Endothelial cell of umbilical vein (primary cell): ENCODE measurements at regions not wholly inside any gene's neighbourhood (a gene's known extent, or its start where the extent isn't known, plus 50 kb on each side); places are given as distances from the start of the nearest gene placed in this dataset.

Source experiments
- BruUV-seq: library from RNA; stranded (reverse); fragments of 400-500 nt; replicated peaks from 2 replicates; lab custom pipeline; 2021; lab: Mats Ljungman, UMichigan
- CTCF ChIA-PET: fragments of 300-600, 350-600 bp; sonication (Branson Sonifier 250); formaldehyde crosslinking; loops from one replicate; lab custom pipeline; 2021; ENCODE audit warnings: antibody characterized with exemption, inconsistent platforms; lab: Charles Lee
- POLR2A ChIA-PET: fragments of 300-600, 350-600 bp; sonication (Branson Sonifier 250); formaldehyde crosslinking; loops from one replicate; lab custom pipeline; 2021; ENCODE audit warnings: antibody characterized with exemption, inconsistent platforms; lab: Charles Lee
- DNase-seq: peaks from one replicate; pipeline ENCODE4 v3.0.0-alpha.2; 2011; ENCODE audit warnings: low read depth, low spot score
- FAIRE-seq: peaks from 2 replicates; lab custom pipeline; 2011; peaks lifted over from hg19 to GRCh38; lab: Jason Lieb, UNC
- H2AFZ ChIP-seq: 2 replicates; pipeline ENCODE4 v1.6.0; 2012; ENCODE audit warnings: low read depth, low read length, control low read depth, inconsistent platforms
- H3K27ac ChIP-seq: 2 replicates; pipeline ENCODE4 v1.5.1; 2011; ENCODE audit warnings: low read depth, mild to moderate bottlenecking, control low read depth, low read length, moderate library complexity; ENCODE audit not compliant: insufficient read depth
- H3K27me3 ChIP-seq, 2 experiments: 2 replicates each; pipeline versions ENCODE4 v1.6.0 to v1.6.1; 2011; ENCODE audit warnings: low read length in 2 of 2, mixed read lengths in 1 of 2; ENCODE audit not compliant: control insufficient read depth in 2 of 2, insufficient read depth in 2 of 2
- H3K36me3 ChIP-seq, 2 experiments: 2 replicates in 1 of 2; 3 replicates in 1 of 2; pipeline ENCODE4 v1.5.1; 2011; ENCODE audit warnings: low read length in 2 of 2, mild to moderate bottlenecking in 1 of 2, moderate library complexity in 1 of 2; ENCODE audit not compliant: control insufficient read depth in 2 of 2, insufficient read depth in 2 of 2; ENCODE audit errors: extremely low read depth in 1 of 2
- H3K4me1 ChIP-seq: 3 replicates; pipeline ENCODE4 v1.5.1; 2011; ENCODE audit warnings: mild to moderate bottlenecking, low read length; ENCODE audit not compliant: control insufficient read depth, insufficient read depth; ENCODE audit errors: extremely low read depth
- H3K4me2 ChIP-seq: 2 replicates; pipeline ENCODE4 v1.6.1; 2011; ENCODE audit warnings: low read length, control low read depth, mixed read lengths; ENCODE audit not compliant: insufficient read depth
- H3K4me3 ChIP-seq, 3 experiments: fragments of 200-600 bp in 1 of 3; sonication (generic), shearing (Covaris generic) in 1 of 3; replicated peaks in 1 of 3; 2 replicates each; pipeline ENCODE4 v1.5.1; 2011 to 2016; ENCODE audit warnings: control low read depth in 3 of 3, low read length in 3 of 3, mild to moderate bottlenecking in 2 of 3, inconsistent platforms in 1 of 3, low read depth in 1 of 3, moderate library complexity in 1 of 3; ENCODE audit not compliant: insufficient read depth in 1 of 3
- H3K79me2 ChIP-seq: 2 replicates; pipeline ENCODE4 v1.6.0; 2012; ENCODE audit warnings: low read length, inconsistent platforms; ENCODE audit not compliant: control insufficient read depth, insufficient read depth
- H3K9ac ChIP-seq: replicated peaks from 2 replicates; pipeline ENCODE3; 2011; ENCODE audit warnings: low read length, control low read depth; ENCODE audit not compliant: insufficient read depth; ENCODE audit errors: extremely low read depth
- H3K9me1 ChIP-seq: replicated peaks from 3 replicates; pipeline ENCODE4 v1.6.0; 2011; ENCODE audit warnings: mild to moderate bottlenecking, low read length; ENCODE audit not compliant: control insufficient read depth, insufficient read depth; ENCODE audit errors: extremely low read depth
- H3K9me3 ChIP-seq: replicated peaks from 2 replicates; pipeline ENCODE4 v1.5.1; 2012; ENCODE audit warnings: low read length, inconsistent platforms; ENCODE audit not compliant: control insufficient read depth, insufficient read depth
- H4K20me1 ChIP-seq: replicated peaks from 2 replicates; pipeline ENCODE3; 2011; ENCODE audit warnings: mild to moderate bottlenecking, low read length; ENCODE audit not compliant: control insufficient read depth, insufficient read depth; ENCODE audit errors: extremely low read depth
- EZH2 ChIP-seq: IDR thresholded peaks from 2 replicates; pipeline ENCODE4 v1.6.1; 2012; ENCODE audit warnings: borderline replicate concordance, low read depth, mild to moderate bottlenecking, moderate library complexity, low read length, inconsistent platforms; ENCODE audit not compliant: severe bottlenecking
- FOS ChIP-seq: IDR thresholded peaks from 2 replicates; pipeline ENCODE4 v1.6.1; 2011; ENCODE audit warnings: mild to moderate bottlenecking, low read length, moderate library complexity, borderline replicate concordance; ENCODE audit not compliant: insufficient read depth
- GATA2 ChIP-seq: IDR thresholded peaks from 2 replicates; pipeline ENCODE4 v1.7.0; 2011; ENCODE audit warnings: low read depth, mild to moderate bottlenecking, moderate library complexity, mixed read lengths, low read length; ENCODE audit not compliant: insufficient read length, insufficient read depth
- JUN ChIP-seq: IDR thresholded peaks from 2 replicates; pipeline ENCODE4 v1.6.1; 2011; ENCODE audit warnings: borderline replicate concordance, low read depth; ENCODE audit not compliant: insufficient read length, insufficient read depth
- MYC ChIP-seq: IDR thresholded peaks from one replicate; pipeline ENCODE4 v1.6.1; 2011; ENCODE audit warnings: mild to moderate bottlenecking, low read depth, low read length
- POLR2A ChIP-seq: IDR thresholded peaks from 2 replicates; pipeline ENCODE4 v1.6.1; 2012; ENCODE audit warnings: low read depth, mild to moderate bottlenecking, control low read depth, low read length
- POLR2AphosphoS5 ChIP-seq: IDR thresholded peaks from 2 replicates; pipeline ENCODE4 v1.6.1; 2012; ENCODE audit warnings: low read depth, mild to moderate bottlenecking, control low read depth, low read length, moderate library complexity; ENCODE audit not compliant: insufficient read depth
- dilution Hi-C: fragments of 300-500 bp; cut with MboI; formaldehyde crosslinking; loops from one replicate; pipeline ENCODE4 v1.15.0; 2019; ENCODE audit warnings: low sequenced_read_pairs; ENCODE audit not compliant: extremely low pct_ligation_motif_present
- intact Hi-C: fragments of 100-400 bp; cut with micrococcal nuclease; formaldehyde crosslinking; loops from one replicate; pipeline ENCODE4 v1.10.0; 2022
- TF ChIP-seq, protein P1 (sequence below): IDR thresholded peaks from 2 replicates; pipeline ENCODE4 v1.6.1; 2011; ENCODE audit not compliant: insufficient read depth, insufficient read length
- TF ChIP-seq, protein P2 (sequence below), 2 donors: IDR thresholded peaks; 1 replicate in 1 of 2; 2 replicates in 1 of 2; pipeline ENCODE4 v1.5.1; 2011; ENCODE audit warnings: low read length in 2 of 2, mild to moderate bottlenecking in 2 of 2, moderate library complexity in 2 of 2, control low read depth in 1 of 2, inconsistent platforms in 1 of 2, low read depth in 1 of 2; ENCODE audit not compliant: insufficient read depth in 1 of 2; ENCODE audit errors: extremely low read depth in 1 of 2

GRCh38 chr9:78169125-78169524 is 66.8 kb upstream of the CEP78 start:
- Histone ChIP-seq H4K20me1 (no peaks in the 10 kb centered on the region), H3K4me2 (no peak overlapping the region), H3K4me3 (no peak overlapping the region), H3K9ac (no peak overlapping the region), H2AFZ (no peak overlapping the region), H3K4me1 (no peaks in the 10 kb centered on the region), H3K27me3 (peaks cover 0 to 5% of the 10 kb centered on the region in 2 experiments), H3K27ac (no peak overlapping the region), H3K79me2 (no peaks in the 10 kb centered on the region), H3K9me3 (no peaks in the 10 kb centered on the region), H3K9me1 (no peaks in the 10 kb centered on the region), H3K36me3 (no peaks in the 10 kb centered on the region)
- no peak for DNase-seq
- no TSS peak for BruUV-seq
- dilution Hi-C loops (no loop called here), intact Hi-C loops (no loop called here)
- no peak for FAIRE-seq
- ChIA-PET CTCF (no interaction called here), POLR2A (no interaction called here)
- TF ChIP-seq GATA2 (no peak), POLR2A (no peak), POLR2AphosphoS5 (no peak), MYC (no peak), JUN (no peak), FOS (no peak), EZH2 (no peak)
- TF ChIP-seq, protein P1, sequence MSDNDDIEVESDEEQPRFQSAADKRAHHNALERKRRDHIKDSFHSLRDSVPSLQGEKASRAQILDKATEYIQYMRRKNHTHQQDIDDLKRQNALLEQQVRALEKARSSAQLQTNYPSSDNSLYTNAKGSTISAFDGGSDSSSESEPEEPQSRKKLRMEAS = no peak
- TF ChIP-seq, protein P2, sequence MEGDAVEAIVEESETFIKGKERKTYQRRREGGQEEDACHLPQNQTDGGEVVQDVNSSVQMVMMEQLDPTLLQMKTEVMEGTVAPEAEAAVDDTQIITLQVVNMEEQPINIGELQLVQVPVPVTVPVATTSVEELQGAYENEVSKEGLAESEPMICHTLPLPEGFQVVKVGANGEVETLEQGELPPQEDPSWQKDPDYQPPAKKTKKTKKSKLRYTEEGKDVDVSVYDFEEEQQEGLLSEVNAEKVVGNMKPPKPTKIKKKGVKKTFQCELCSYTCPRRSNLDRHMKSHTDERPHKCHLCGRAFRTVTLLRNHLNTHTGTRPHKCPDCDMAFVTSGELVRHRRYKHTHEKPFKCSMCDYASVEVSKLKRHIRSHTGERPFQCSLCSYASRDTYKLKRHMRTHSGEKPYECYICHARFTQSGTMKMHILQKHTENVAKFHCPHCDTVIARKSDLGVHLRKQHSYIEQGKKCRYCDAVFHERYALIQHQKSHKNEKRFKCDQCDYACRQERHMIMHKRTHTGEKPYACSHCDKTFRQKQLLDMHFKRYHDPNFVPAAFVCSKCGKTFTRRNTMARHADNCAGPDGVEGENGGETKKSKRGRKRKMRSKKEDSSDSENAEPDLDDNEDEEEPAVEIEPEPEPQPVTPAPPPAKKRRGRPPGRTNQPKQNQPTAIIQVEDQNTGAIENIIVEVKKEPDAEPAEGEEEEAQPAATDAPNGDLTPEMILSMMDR (IDR thresholded peaks at IDR 0.05; ENCODE audit: extremely low read depth in 1 of 2, insufficient read depth in 1 of 2, low read depth in 1 of 2, low read length in 2 of 2) = no peak
